Neural cell (in vitro differentiated cells): ENCODE measurements at regions not wholly inside any gene's neighbourhood (a gene's known extent, or its start where the extent isn't known, plus 50 kb on each side); places are given as distances from the start of the nearest gene placed in this dataset.

Source experiments
- H2AFZ ChIP-seq: fragments of 200-600, 300-800 bp; sonication (generic), shearing (Covaris generic); 2 replicates; pipeline ENCODE4 v1.6.0; 2014; ENCODE audit warnings: low read depth, mild to moderate bottlenecking, antibody characterized with exemption, low read length, moderate library complexity
- H3F3A ChIP-seq: fragments of 200-600 bp; shearing (Covaris generic); 2 replicates; pipeline ENCODE4 v1.6.1; 2016; ENCODE audit warnings: mild to moderate bottlenecking, moderate library complexity, mixed read lengths, antibody characterized with exemption, low read length; ENCODE audit not compliant: insufficient read depth, poor library complexity, severe bottlenecking
- H3K27ac ChIP-seq: fragments of 200-600, 300-800 bp; sonication (generic), shearing (Covaris generic); 2 replicates; pipeline ENCODE4 v1.5.1; 2014; ENCODE audit warnings: mild to moderate bottlenecking, low read length, moderate library complexity
- H3K27me3 ChIP-seq: fragments of 300-800, 200-600 bp; sonication (generic), shearing (Covaris generic); 2 replicates; pipeline ENCODE4 v1.6.0; 2014; ENCODE audit warnings: mild to moderate bottlenecking, low read depth, low read length, moderate library complexity; ENCODE audit not compliant: insufficient read depth
- H3K36me3 ChIP-seq: fragments of 300-800, 200-600 bp; sonication (generic), shearing (Covaris generic); 2 replicates; pipeline ENCODE4 v1.5.1; 2014; ENCODE audit warnings: mild to moderate bottlenecking, antibody characterized with exemption, low read length, moderate library complexity; ENCODE audit not compliant: insufficient read depth
- H3K4me2 ChIP-seq: fragments of 300-800, 200-600 bp; sonication (generic), shearing (Covaris generic); 2 replicates; pipeline ENCODE4 v1.6.0; 2014; ENCODE audit warnings: mild to moderate bottlenecking, low read length
- H3K4me3 ChIP-seq: fragments of 300-800, 200-600 bp; sonication (generic), shearing (Covaris generic); 2 replicates; pipeline ENCODE4 v1.5.1; 2014; ENCODE audit warnings: mild to moderate bottlenecking, low read length, moderate library complexity
- H3K79me2 ChIP-seq: fragments of 200-600 bp; shearing (Covaris generic); replicated peaks from 2 replicates; pipeline ENCODE4 v1.6.0; 2014; ENCODE audit warnings: mild to moderate bottlenecking, low read length, moderate library complexity; ENCODE audit not compliant: insufficient read depth
- H3K9ac ChIP-seq: fragments of 300-800, 200-600 bp; sonication (generic), shearing (Covaris generic); 2 replicates; pipeline ENCODE4 v1.6.1; 2016; ENCODE audit warnings: mild to moderate bottlenecking, low read length, mixed read lengths
- H3K9me2 ChIP-seq: fragments of 200-600 bp; shearing (Covaris generic); 2 replicates; pipeline ENCODE4 v1.6.1; 2016; ENCODE audit warnings: mild to moderate bottlenecking, low read length, mixed read lengths; ENCODE audit not compliant: insufficient read depth
- H3K9me3 ChIP-seq: fragments of 200-600, 300-800 bp; sonication (generic), shearing (Covaris generic); 2 replicates; pipeline ENCODE4 v1.6.1; 2016; ENCODE audit warnings: mild to moderate bottlenecking, mixed run types, low read length, moderate library complexity, mixed read lengths
- H4K20me1 ChIP-seq: fragments of 200-600 bp; shearing (Covaris generic); 2 replicates; pipeline ENCODE4 v1.6.1; 2016; ENCODE audit warnings: mild to moderate bottlenecking, mixed run types; ENCODE audit not compliant: insufficient read depth
- CTCF ChIP-seq: fragments of 450-650 bp; IDR thresholded peaks from 2 replicates; pipeline ENCODE4 v1.5.1; 2014; ENCODE audit warnings: antibody characterized with exemption, mild to moderate bottlenecking, moderate library complexity; ENCODE audit not compliant: poor library complexity, severe bottlenecking
- EP300 ChIP-seq: fragments of 450-650 bp; conservative IDR thresholded peaks from 2 replicates; pipeline ENCODE4 v1.6.1; 2014; ENCODE audit warnings: antibody characterized with exemption, mild to moderate bottlenecking, moderate library complexity; ENCODE audit not compliant: poor library complexity, severe bottlenecking
- EZH2 ChIP-seq: fragments of 200-600, 300-800 bp; shearing (Covaris generic), sonication (generic); IDR thresholded peaks from 2 replicates; pipeline ENCODE4 v1.6.1; 2014; ENCODE audit warnings: antibody characterized with exemption, low read length, borderline replicate concordance, mild to moderate bottlenecking; ENCODE audit not compliant: insufficient read depth, poor library complexity, severe bottlenecking
- MXI1 ChIP-seq: fragments of 450-650 bp; conservative IDR thresholded peaks from 2 replicates; pipeline ENCODE4 v1.6.1; 2014; ENCODE audit warnings: antibody characterized with exemption, mild to moderate bottlenecking; ENCODE audit not compliant: poor library complexity, severe bottlenecking
- POLR2AphosphoS5 ChIP-seq: IDR thresholded peaks from 2 replicates; pipeline ENCODE4 v1.6.1; 2012
- RAD21 ChIP-seq: fragments of 450-650 bp; conservative IDR thresholded peaks from 2 replicates; pipeline ENCODE4 v1.6.1; 2014; ENCODE audit warnings: antibody characterized with exemption, mild to moderate bottlenecking, moderate library complexity
- REST ChIP-seq: IDR thresholded peaks from 2 replicates; pipeline ENCODE4 v1.6.1; 2012; ENCODE audit warnings: borderline replicate concordance
- SMC3 ChIP-seq: fragments of 450-650 bp; conservative IDR thresholded peaks from 2 replicates; pipeline ENCODE4 v1.6.1; 2014; ENCODE audit warnings: antibody characterized with exemption, mild to moderate bottlenecking, moderate library complexity; ENCODE audit not compliant: poor library complexity
- TAF1 ChIP-seq: IDR thresholded peaks from 2 replicates; pipeline ENCODE4 v1.6.1; 2012; ENCODE audit warnings: low read depth

- Histone ChIP-seq H3K9me2 (no peaks in the 10 kb centered on the region), H3K79me2 (no peaks in the 10 kb centered on the region), H3K9ac (no peak overlapping the region), H3K4me3 (no peak overlapping the region), H3F3A (no peaks in the 10 kb centered on the region), H4K20me1 (no peaks in the 10 kb centered on the region), H3K9me3 (no peaks in the 10 kb centered on the region), H3K36me3 (no peaks in the 10 kb centered on the region), H3K27me3 (no peaks in the 10 kb centered on the region), H3K27ac (no peak overlapping the region), H3K4me2 (no peak overlapping the region), H2AFZ (no peak overlapping the region)
- TF ChIP-seq EZH2: no peak
- no peak for TF ChIP-seq SMC3
- no peak for TF ChIP-seq POLR2AphosphoS5
- TF ChIP-seq REST: no peak
- TF ChIP-seq CTCF: no peak
- no peak for TF ChIP-seq MXI1
- no peak for TF ChIP-seq RAD21
- no peak for TF ChIP-seq TAF1
- no peak for TF ChIP-seq EP300
These were observed 106.4 kb downstream of the AQP9 start for GRCh38 chr15:58244536-58244935.

GRCh38 chr15:58246041-58246440 lies 107.9 kb downstream of the AQP9 start:
- Histone ChIP-seq H4K20me1 (no peaks in the 10 kb centered on the region), H3K9ac (no peak overlapping the region), H3K9me2 (no peaks in the 10 kb centered on the region), H3K4me3 (no peak overlapping the region), H3K79me2 (no peaks in the 10 kb centered on the region), H3K27ac (no peak overlapping the region), H3K9me3 (no peaks in the 10 kb centered on the region), H3K27me3 (no peaks in the 10 kb centered on the region), H3F3A (no peaks in the 10 kb centered on the region), H3K36me3 (no peaks in the 10 kb centered on the region), H2AFZ (no peak overlapping the region), H3K4me2 (no peak overlapping the region)
- TF ChIP-seq MXI1: no peak
- no peak for TF ChIP-seq SMC3
- TF ChIP-seq TAF1: no peak
- no peak for TF ChIP-seq REST
- no peak for TF ChIP-seq RAD21
